Naive thymus-derived CD8-positive, alpha-beta T cell (primary cell): ENCODE measurements at regions not wholly inside any gene's neighbourhood (a gene's known extent, or its start where the extent isn't known, plus 50 kb on each side); places are given as distances from the start of the nearest gene placed in this dataset.
A peak's percentile ranks its signal among the peaks of the same experiment; 100 is the strongest.
"Not testable (repeated sequence)": the region's sequence is repeated elsewhere in the genome, so short reads cannot be mapped to it uniquely, and the experiment has no call there.

Experiments
- ATAC-seq, 2 donors: fragments of 150-1000 bp; cut with Tn5 transposase in 1 of 2; sonication (Bioruptor Pico), chemical (Tn5 transposase) in 1 of 2; 1 replicate in 1 of 2; 2 replicates in 1 of 2; pipeline ENCODE4 v1.10.0; 2021; ENCODE audit warnings: mild to moderate bottlenecking in 2 of 2, moderate library complexity in 2 of 2
- POLR2A ChIA-PET: fragments of 350-600 bp; sonication (Branson Sonifier 250); formaldehyde crosslinking; loops from one replicate; lab custom pipeline; 2021; ENCODE audit warnings: antibody characterized with exemption; lab: Charles Lee
- DNase-seq, 10 donors: peaks; one replicate each; pipeline versions ENCODE4 v3.0.0 to v3.0.0-alpha.2; 2020 to 2022
- H3K27ac Mint-ChIP-seq, 10 donors: one replicate each; pipeline ENCODE4 v1.8.0; 2020 to 2022; ENCODE audit warnings: mild to moderate bottlenecking in 10 of 10, mixed read lengths in 10 of 10, moderate library complexity in 4 of 10, inconsistent platforms in 1 of 10
- H3K27me3 Mint-ChIP-seq, 5 donors: one replicate each; pipeline ENCODE4 v1.8.0; 2021 to 2022; ENCODE audit warnings: mixed read lengths in 5 of 5
- H3K36me3 Mint-ChIP-seq, 3 donors: one replicate each; pipeline ENCODE4 v1.8.0; 2020 to 2022; ENCODE audit warnings: mixed read lengths in 3 of 3, mild to moderate bottlenecking in 2 of 3, inconsistent platforms in 1 of 3
- H3K4me1 Mint-ChIP-seq, 4 donors: one replicate each; pipeline ENCODE4 v1.8.0; 2021 to 2022; ENCODE audit warnings: mixed read lengths in 4 of 4
- H3K4me3 Mint-ChIP-seq, 10 donors: one replicate each; pipeline ENCODE4 v1.8.0; 2020 to 2022; ENCODE audit warnings: mild to moderate bottlenecking in 10 of 10, mixed read lengths in 10 of 10, moderate library complexity in 6 of 10, inconsistent platforms in 1 of 10
- H3K9me3 Mint-ChIP-seq, 9 donors: one replicate each; pipeline ENCODE4 v1.8.0; 2020 to 2022; ENCODE audit warnings: mixed read lengths in 9 of 9, mild to moderate bottlenecking in 3 of 9, inconsistent platforms in 1 of 9, moderate library complexity in 1 of 9

DNA sequence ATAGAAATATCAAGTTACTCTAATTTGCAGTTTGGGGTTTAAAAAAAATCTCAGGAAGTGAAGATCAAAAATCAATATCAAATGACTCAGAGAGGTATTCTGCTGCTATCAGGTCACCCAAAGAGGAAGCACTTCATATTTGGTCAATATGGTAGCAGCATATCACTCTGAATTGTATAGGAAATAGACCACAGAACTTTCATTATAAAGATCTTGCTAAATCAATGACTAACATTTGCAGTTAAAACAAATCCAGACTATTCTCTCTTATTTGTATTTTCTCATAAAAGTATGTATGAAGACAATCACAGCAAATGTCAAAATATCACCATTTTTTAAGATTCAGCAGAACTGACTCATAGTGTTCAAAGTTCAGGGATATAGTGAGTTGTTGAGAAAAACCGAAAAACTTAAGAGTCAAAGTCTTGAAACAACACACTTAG lies 105.8 kb upstream of the PCSK1 start:
- peaks cover 0 to 3% (median 2%) of the 10 kb centered on the region in 9 donors for H3K9me3 Mint-ChIP-seq
- peak overlapping the region; percentile 16 to 95 (median 44) for H3K27ac Mint-ChIP-seq
- H3K36me3 Mint-ChIP-seq, result no peaks in the 10 kb centered on the region
- peaks cover 15 to 32% (median 28%) of the 10 kb centered on the region in 4 donors for H3K4me1 Mint-ChIP-seq
- H3K4me3 Mint-ChIP-seq, result peak overlapping the region in 7 of 10 donors; percentile 1 to 71 (median 32)
- POLR2A ChIA-PET, result no interaction called here
- peaks cover 0 to 3% (median 0%) of the 10 kb centered on the region in 5 donors for H3K27me3 Mint-ChIP-seq
- peak; percentile 30 to 63 for ATAC-seq
- DNase-seq, result peak in 1 of 10 donors; percentile 3

DNA sequence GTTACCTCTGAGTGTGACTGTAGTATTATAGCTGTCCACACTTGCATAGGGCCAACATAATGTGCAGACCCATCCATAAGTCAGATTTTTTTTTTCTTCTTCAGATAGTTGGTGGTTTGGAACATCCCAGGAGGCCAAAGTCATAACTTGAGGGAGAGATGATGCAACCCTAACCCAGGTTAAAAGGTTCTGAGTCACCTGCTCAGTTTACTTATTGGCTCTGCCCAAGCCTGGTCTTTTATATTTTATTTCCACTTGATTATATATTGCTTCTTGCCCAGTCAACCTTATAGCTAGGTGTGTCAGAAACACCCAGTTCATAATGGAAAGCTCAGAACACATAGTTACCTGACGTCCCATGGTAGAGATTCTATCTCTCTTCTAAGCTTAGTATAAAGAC lies 113.1 kb upstream of the PCSK1 start:
- Mint-ChIP-seq H3K36me3 (no peaks in the 10 kb centered on the region), H3K27me3 (peaks cover 0 to 10% (median 3%) of the 10 kb centered on the region in 5 donors), H3K4me1 (no peaks in the 10 kb centered on the region), H3K9me3 (peaks cover 0 to 6% (median 3%) of the 10 kb centered on the region in 9 donors), H3K4me3 (no peak overlapping the region), H3K27ac (no peak overlapping the region)
- ATAC-seq (no peak), DNase-seq (no peak)
- POLR2A ChIA-PET, result no interaction called here

DNA sequence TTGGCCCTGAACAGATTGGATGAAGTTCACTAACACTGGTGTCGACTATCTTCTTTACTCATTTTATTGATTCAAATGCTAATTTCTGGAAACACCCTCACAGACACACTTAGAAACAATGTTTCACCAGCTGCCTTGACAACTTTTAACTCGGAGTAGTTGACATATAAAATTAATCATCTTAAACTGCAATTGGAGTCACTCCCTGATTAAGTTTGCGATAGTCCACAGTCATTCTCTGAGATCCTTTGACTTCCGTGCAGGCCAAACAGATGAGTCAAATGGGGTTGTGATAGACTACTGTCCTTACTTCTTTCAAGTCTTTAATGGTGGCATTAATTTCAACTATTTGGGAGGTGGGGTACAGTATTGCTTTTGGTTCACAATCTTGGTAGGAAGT lies 114.4 kb upstream of the PCSK1 start:
- Mint-ChIP-seq H3K36me3 (no peaks in the 10 kb centered on the region), H3K27ac (no peak overlapping the region), H3K27me3 (peaks cover 0 to 22% (median 3%) of the 10 kb centered on the region in 5 donors), H3K4me3 (no peak overlapping the region), H3K4me1 (no peaks in the 10 kb centered on the region), H3K9me3 (peaks cover 0 to 12% (median 1%) of the 10 kb centered on the region in 9 donors)
- ATAC-seq, result no peak
- DNase-seq, result no peak
- POLR2A ChIA-PET, result no interaction called here

DNA sequence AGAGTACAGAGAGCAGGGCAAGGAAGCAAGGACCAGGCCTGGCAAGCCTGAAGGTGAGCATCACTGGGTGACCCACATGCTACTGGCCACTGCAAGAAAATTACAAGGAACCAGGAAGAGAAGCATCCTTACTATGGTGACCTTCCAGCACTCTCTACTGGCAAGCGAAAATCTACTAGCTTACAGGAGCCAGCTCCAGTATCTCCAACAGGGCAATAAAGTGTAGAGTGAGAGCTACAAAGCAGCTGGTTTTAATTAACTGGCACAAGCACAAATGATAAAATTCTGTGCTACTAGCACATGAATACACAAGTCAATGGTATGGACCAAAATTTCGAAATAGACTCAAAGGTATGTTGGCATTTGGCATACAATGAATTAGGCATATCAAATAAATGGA lies 113.3 kb upstream of the CAST start:
- no peaks in the 10 kb centered on the region for H3K4me1 Mint-ChIP-seq
- peaks cover 0 to 26% (median 3%) of the 10 kb centered on the region in 5 donors for H3K27me3 Mint-ChIP-seq
- ATAC-seq, result no peak
- no peaks in the 10 kb centered on the region for H3K36me3 Mint-ChIP-seq
- POLR2A ChIA-PET, result no interaction called here
- H3K27ac Mint-ChIP-seq, result no peak overlapping the region
- H3K9me3 Mint-ChIP-seq, result peaks cover 0 to 15% (median 1%) of the 10 kb centered on the region in 9 donors
- no peak for DNase-seq
- H3K4me3 Mint-ChIP-seq, result no peak overlapping the region

DNA sequence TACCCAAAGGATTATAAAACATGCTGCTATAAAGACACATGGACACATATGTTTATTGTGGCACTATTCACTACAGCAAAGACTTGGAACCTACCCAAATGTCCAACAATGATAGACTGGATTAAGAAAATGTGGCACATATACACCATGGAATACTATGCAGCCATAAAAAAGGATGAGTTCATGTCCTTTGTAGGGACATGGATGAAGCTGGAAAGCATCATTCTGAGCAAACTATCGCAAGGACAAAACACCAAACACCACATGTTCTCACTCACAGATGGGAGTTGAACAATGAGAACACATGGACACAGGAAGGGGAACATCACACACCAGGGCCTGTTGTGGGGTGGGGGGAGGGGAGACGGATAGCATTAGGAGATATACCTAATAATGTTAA lies 101.3 kb upstream of the CAST start:
- POLR2A ChIA-PET, ATAC-seq, H3K27me3 Mint-ChIP-seq, DNase-seq, H3K36me3 Mint-ChIP-seq, H3K4me1 Mint-ChIP-seq, H3K4me3 Mint-ChIP-seq: not testable (repeated sequence)
- Mint-ChIP-seq H3K27ac (peak overlapping the region in 1 of 10 donors; percentile 83), H3K9me3 (peaks cover 0 to 12% (median 0%) of the 10 kb centered on the region in 9 donors)

DNA sequence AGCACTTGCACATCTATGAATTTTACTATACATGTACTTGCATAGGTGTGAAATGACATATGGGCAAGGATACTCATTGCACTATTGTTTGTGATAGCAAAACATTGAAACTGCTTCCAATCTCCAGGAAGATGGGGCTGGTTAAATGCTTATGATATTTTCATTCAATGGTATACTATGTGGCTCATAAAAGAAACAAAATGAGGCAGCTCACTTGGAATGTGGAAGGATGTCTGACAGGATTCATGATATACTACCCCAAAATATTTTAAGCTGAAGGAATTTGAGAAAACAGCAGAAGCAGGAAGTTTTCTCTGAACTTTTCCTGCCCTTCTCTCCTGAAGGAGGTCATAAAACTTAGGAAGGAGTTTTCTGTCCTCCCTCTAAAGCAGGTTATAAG lies 99.6 kb upstream of the CAST start:
- Mint-ChIP-seq H3K27me3 (peaks cover 0 to 5% (median 0%) of the 10 kb centered on the region in 5 donors), H3K36me3 (no peaks in the 10 kb centered on the region)

DNA sequence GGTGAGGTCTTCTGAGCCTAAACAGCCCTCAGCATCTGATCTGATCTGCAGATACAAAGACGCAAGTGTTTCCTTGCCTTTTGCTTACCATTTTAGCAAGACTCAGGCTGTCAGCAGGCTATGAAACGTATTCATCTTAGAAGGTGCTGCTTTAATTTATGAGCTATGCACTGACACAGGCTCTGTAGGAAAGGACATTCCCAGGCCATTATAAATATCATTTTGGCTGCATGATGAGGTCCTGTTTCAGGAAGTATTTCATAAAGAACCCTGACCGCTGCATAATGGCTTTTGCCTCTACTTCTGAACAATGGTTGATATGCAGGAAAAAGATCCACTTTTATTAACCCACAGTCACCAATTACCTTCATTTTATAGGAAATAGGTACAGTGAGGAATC lies 98.4 kb upstream of the CAST start:
- POLR2A ChIA-PET, result no interaction called here
- H3K36me3 Mint-ChIP-seq, result no peaks in the 10 kb centered on the region
- DNase-seq (no peak), ATAC-seq (no peak)
- peaks cover 0 to 5% (median 0%) of the 10 kb centered on the region in 5 donors for H3K27me3 Mint-ChIP-seq
- H3K27ac Mint-ChIP-seq, result no peak overlapping the region
- peaks cover 2 to 14% (median 8%) of the 10 kb centered on the region in 4 donors for H3K4me1 Mint-ChIP-seq
- no peak overlapping the region for H3K4me3 Mint-ChIP-seq
- H3K9me3 Mint-ChIP-seq, result peaks cover 0 to 3% (median 0%) of the 10 kb centered on the region in 9 donors

More for the DNA sequence above, 99.6 kb upstream of the CAST start:
- POLR2A ChIA-PET, result no interaction called here
- Mint-ChIP-seq H3K4me3 (no peak overlapping the region), H3K4me1 (peaks cover 2 to 14% (median 8%) of the 10 kb centered on the region in 4 donors), H3K9me3 (peaks cover 0 to 8% (median 0%) of the 10 kb centered on the region in 9 donors), H3K27ac (no peak overlapping the region)
- DNase-seq, result no peak
- no peak for ATAC-seq

DNA sequence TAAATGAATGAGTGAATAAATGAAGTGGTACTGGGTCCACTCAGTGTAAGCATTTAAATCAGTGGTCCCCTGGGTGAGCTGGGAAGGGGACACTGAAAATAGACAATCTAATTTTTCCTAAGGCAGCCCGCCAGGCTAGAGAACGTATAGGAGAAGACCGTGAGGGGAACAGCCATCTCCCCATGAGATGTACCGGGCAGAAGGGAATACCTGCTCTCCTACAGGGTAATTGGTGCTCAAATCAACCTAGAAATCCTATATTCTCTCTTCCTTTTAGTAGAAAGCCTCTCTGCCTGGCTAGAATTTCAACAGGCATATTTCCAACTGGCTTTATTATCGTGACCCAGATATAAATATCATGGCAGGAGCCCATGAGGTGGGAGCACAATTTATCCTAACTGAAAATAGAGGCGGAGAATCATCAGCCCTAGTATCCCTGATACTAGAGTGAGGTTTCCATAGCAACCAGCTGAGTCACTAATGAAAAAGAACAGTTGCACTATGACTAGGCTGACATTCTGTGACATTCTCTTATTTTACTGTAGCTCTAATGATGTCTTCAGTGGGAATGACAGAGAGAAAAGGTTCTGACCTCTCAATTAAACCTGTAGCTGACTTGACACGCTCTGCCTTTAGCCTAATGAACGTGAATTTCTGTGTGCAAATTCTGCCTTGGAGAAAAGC lies 96.5 kb upstream of the CAST start:
- DNase-seq (no peak), ATAC-seq (no peak)
- H3K27me3 Mint-ChIP-seq, result peaks cover 0 to 7% (median 0%) of the 10 kb centered on the region in 5 donors
- H3K4me3 Mint-ChIP-seq, result no peak overlapping the region
- no peaks in the 10 kb centered on the region for H3K36me3 Mint-ChIP-seq
- H3K4me1 Mint-ChIP-seq, result peaks cover 2 to 14% (median 8%) of the 10 kb centered on the region in 4 donors
- no peak overlapping the region for H3K27ac Mint-ChIP-seq
- H3K9me3 Mint-ChIP-seq, result peaks cover 0 to 3% (median 0%) of the 10 kb centered on the region in 9 donors
- POLR2A ChIA-PET, result no interaction called here

DNA sequence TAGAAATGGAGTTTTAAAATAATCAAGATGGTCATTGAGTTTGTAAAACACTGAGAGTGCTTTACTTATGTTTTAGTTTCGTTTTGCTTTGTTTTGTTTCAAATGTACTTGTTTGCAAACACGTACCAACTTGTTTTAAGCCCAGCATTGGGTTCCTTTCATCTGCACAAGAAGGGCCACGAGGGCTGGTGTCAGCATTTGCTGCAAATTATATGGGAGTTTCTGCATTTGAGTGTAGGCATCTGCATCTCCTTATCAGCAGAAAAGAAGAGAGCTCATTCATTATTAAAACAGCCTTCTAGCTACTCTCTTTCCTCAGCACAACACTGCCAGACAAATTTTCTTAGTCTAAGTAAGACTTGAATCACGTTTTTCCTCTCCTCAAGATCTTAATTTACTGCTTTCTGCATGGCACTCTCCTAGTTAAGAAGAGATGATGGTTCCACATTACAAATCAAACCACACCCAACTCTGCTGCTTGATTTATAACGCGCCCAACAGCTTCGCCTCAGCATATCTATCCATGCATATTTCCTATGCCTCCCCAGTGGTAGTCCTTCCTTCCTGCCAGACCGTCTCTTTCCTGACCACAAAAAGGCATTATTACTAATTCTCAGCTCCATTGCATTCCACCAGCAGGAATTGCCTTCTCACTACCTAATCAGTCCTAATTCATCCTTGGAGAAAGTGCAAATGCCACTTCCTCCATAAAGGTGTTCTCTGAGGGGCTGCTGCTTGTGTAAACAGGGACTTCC lies 95.2 kb upstream of the CAST start:
- Mint-ChIP-seq H3K4me3 (peak overlapping the region in 1 of 10 donors; percentile 26), H3K27ac (no peak overlapping the region), H3K36me3 (no peaks in the 10 kb centered on the region), H3K27me3 (peaks cover 0 to 7% (median 0%) of the 10 kb centered on the region in 5 donors), H3K9me3 (no peaks in the 10 kb centered on the region), H3K4me1 (peaks cover 2 to 14% (median 8%) of the 10 kb centered on the region in 4 donors)
- DNase-seq, result no peak
- POLR2A ChIA-PET, result no interaction called here
- ATAC-seq, result no peak

DNA sequence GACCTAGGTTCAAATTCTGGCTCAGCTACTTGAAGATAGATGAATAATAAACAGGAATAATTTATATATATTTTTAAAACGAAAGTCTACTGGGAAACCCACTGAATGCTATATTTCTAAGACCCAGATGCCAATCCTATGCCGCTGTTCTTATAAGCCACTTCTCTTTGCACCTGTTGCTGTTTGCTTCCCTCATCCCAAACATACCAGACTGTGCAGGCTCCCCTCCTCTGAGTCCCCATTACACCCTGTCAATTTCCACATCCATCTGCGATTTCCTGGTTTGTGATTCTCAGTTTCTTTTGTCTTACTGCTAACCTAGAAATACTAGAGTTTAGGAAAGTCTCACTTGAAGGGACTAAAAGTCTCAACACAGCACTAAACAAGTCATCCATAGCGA lies 92.8 kb upstream of the CAST start:
- no peak overlapping the region for H3K4me3 Mint-ChIP-seq
- POLR2A ChIA-PET, result no interaction called here
- no peak for ATAC-seq
- H3K4me1 Mint-ChIP-seq, result peaks cover 2 to 14% (median 8%) of the 10 kb centered on the region in 4 donors
- H3K27me3 Mint-ChIP-seq, result peaks cover 0 to 7% (median 0%) of the 10 kb centered on the region in 5 donors
- H3K9me3 Mint-ChIP-seq, result no peaks in the 10 kb centered on the region
- no peak for DNase-seq
- H3K36me3 Mint-ChIP-seq, result no peaks in the 10 kb centered on the region
- no peak overlapping the region for H3K27ac Mint-ChIP-seq

DNA sequence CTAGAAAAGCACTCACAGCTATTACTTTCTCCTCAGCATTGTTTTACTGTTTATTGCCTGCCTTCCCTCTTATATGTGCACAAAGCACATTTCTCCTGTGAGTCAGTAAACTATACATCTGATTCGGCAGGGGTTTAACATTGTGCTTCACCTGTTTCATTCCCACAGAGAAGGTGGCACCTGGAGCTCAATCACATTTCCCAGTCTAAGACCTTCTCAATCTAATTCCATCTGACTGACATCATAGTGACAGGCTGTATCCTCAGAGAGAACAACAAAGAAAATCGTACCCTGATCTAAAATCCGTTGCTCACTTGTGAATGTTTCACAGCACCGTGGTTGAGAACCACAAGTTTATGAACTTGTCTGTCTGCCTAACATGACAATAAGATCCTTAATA lies 92.4 kb upstream of the CAST start:
- Mint-ChIP-seq H3K4me1 (peaks cover 2 to 14% (median 8%) of the 10 kb centered on the region in 4 donors), H3K9me3 (no peaks in the 10 kb centered on the region), H3K4me3 (no peak overlapping the region), H3K36me3 (no peaks in the 10 kb centered on the region), H3K27ac (no peak overlapping the region), H3K27me3 (peaks cover 0 to 7% (median 0%) of the 10 kb centered on the region in 5 donors)
- POLR2A ChIA-PET, result no interaction called here
- DNase-seq (no peak), ATAC-seq (no peak)

DNA sequence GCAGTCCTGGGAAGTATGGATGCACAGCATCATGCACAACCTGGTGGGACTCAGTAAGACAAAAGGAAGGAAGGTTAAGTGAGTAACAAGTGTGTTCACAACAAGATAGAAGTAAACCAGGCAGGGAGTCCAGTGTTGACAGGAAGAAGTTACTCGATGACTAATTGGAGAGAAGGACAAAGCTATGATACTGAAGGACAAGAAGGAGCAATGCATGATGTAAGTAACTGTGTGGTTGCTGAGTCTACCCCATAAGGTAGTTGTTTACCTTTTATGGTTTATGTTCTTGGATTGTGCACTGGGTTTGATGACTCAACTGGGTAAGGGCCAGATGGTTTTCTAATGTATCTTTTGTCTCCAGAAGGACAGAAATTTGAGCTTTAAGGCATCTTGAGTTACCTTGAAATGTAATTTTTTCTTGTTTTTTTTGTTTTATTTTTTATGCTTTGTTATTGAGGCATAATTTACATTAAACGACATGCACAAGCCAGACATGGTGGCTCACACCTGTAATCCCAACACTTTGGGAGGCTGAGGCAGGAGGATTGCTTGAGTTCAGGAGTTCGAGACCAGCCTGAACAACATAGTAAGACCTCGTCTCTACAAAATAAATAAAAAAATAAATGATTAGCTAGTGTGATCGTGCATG lies 89.2 kb upstream of the CAST start:
- no peaks in the 10 kb centered on the region for H3K36me3 Mint-ChIP-seq
- no peak overlapping the region for H3K27ac Mint-ChIP-seq
- POLR2A ChIA-PET, result interaction anchor here (0.6 kb wide), 1 partner anchor 113 kb away, joined by 3 read pairs; no protein-coding TSS in a partner anchor
- DNase-seq, result no peak
- H3K4me1 Mint-ChIP-seq, result no peaks in the 10 kb centered on the region
- ATAC-seq, result no peak
- peaks cover 0 to 5% (median 1%) of the 10 kb centered on the region in 5 donors for H3K27me3 Mint-ChIP-seq
- H3K9me3 Mint-ChIP-seq, result no peaks in the 10 kb centered on the region
- no peak overlapping the region for H3K4me3 Mint-ChIP-seq

DNA sequence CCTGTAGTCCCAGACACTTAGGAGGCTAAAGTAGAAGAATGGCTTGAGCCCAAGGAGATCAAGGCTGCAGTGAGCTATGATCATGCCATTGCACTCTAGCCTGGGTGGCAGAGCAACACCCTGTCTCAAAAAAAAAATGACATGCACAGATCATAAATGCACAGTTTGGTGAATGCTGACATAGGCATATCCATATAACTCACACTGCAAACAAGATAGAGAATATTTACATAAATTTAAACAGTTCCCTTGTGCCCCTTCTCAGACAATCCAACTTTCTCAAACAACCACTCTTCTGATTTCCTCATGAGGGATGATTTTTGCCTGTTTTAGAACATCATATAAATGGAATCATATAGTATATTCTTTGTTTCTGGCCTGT lies 88.7 kb upstream of the CAST start:
- Mint-ChIP-seq H3K4me1 (no peaks in the 10 kb centered on the region), H3K27me3 (peaks cover 0 to 5% (median 1%) of the 10 kb centered on the region in 5 donors), H3K36me3 (no peaks in the 10 kb centered on the region), H3K4me3 (no peak overlapping the region), H3K9me3 (no peaks in the 10 kb centered on the region), H3K27ac (no peak overlapping the region)
- ATAC-seq (no peak), DNase-seq (no peak)
- POLR2A ChIA-PET, result no interaction called here
